Retinal pigment epithelial cell (primary cell): ENCODE measurements at regions not wholly inside any gene's neighbourhood (a gene's known extent, or its start where the extent isn't known, plus 50 kb on each side); places are given as distances from the start of the nearest gene placed in this dataset.
"Not testable (repeated sequence)": the region's sequence is repeated elsewhere in the genome, so short reads cannot be mapped to it uniquely, and the experiment has no call there.

ENCODE experiments used
- DNase-seq: peaks from one replicate; pipeline ENCODE4 v3.0.0-alpha.2; 2010; ENCODE audit warnings: low read depth
- H3K4me3 ChIP-seq: 2 replicates; pipeline ENCODE4 v1.5.1; 2011; ENCODE audit warnings: mild to moderate bottlenecking, low read length, control low read depth, moderate library complexity
- TF ChIP-seq, protein P1 (sequence below): conservative IDR thresholded peaks from 2 replicates; pipeline ENCODE4 v1.5.1; 2011; ENCODE audit warnings: low read depth, low read length, control low read depth, inconsistent platforms

DNA sequence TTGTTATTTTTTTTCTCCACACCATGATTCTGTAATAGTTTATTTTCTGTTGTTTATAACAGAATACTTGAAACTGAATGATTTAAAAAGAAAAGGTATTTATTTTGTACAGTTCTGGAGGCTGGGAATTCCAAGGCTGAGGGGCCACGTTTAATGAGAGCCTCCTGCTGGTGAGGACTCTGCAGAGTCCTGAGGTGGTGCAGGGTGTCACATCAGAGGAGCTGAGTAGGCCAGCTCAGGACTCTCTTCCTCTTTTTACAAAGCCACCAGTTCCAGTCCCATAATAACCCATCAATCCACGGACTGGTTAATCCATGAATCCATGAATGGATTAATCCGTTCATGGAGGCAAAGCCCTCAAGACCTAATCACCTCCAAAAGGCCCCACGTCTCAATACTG, 71.6 kb downstream of the TFAP2A start:
- DNase-seq, result no peak
- H3K4me3 ChIP-seq, result no peak overlapping the region
- TF ChIP-seq, protein P1, sequence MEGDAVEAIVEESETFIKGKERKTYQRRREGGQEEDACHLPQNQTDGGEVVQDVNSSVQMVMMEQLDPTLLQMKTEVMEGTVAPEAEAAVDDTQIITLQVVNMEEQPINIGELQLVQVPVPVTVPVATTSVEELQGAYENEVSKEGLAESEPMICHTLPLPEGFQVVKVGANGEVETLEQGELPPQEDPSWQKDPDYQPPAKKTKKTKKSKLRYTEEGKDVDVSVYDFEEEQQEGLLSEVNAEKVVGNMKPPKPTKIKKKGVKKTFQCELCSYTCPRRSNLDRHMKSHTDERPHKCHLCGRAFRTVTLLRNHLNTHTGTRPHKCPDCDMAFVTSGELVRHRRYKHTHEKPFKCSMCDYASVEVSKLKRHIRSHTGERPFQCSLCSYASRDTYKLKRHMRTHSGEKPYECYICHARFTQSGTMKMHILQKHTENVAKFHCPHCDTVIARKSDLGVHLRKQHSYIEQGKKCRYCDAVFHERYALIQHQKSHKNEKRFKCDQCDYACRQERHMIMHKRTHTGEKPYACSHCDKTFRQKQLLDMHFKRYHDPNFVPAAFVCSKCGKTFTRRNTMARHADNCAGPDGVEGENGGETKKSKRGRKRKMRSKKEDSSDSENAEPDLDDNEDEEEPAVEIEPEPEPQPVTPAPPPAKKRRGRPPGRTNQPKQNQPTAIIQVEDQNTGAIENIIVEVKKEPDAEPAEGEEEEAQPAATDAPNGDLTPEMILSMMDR, result peak; percentile 15

DNA sequence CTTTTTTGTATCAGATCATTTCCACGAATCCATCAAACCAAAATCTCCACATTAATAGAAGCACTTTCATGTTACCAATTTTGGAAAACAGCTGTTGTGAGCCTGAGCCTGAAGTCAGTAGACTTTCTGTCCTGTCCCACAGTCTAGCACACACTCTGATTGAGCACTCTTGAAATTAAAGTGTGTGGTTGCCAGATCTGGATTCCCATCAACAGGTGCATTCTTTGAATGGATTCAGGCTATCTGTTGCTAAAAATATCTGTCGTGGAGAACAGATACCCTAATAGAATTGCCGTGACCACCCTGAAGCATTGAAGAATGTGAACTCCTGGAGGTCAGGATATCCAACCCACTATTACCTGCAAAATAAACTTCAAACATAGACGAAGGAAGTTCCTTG, 73.3 kb downstream of the TFAP2A start:
- TF ChIP-seq, protein P1, result no peak
- DNase-seq, result no peak
- H3K4me3 ChIP-seq, result no peak overlapping the region

DNA sequence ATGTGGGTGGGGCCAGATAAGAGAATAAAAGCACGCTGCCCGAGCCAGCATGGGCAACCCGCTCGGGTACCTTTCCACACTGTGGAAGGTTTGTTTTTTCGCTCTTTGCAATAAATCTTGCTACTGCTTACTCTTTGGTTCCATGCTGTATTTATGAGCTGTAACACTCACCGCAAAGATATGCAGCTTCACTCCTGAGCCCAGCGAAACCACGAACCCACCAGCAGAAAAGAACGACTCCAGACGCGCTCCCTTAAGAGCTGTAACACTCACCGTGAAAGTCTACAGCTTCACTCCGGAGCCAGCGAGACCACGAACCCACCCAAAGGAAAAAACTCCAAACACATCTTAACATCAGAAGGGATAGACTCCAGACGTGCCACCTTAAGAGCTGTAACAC, 76.7 kb downstream of the TFAP2A start:
- H3K4me3 ChIP-seq, result no peak overlapping the region
- DNase-seq, result no peak
- TF ChIP-seq, protein P1, result no peak

DNA sequence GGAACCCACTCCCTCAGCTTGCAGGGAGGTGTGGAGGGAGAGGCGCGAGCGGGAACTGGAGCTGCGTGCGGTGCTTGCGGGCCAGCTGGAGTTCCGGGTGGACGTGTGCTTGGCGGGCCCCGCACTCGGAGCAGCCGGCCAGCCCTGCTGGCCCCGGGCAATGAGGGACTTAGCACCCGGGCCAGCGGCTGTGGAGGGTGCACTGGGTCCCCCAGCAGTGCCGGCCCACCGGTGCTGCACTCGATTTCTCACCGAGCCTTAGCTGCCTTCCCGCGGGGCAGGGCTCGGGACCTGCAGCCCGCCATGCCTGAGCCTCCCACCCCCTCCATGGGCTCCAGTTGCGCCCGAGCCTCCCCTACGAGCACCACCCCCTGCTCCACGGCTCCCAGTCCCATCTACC, 77.5 kb downstream of the TFAP2A start:
- H3K4me3 ChIP-seq, DNase-seq: not testable (repeated sequence)

DNA sequence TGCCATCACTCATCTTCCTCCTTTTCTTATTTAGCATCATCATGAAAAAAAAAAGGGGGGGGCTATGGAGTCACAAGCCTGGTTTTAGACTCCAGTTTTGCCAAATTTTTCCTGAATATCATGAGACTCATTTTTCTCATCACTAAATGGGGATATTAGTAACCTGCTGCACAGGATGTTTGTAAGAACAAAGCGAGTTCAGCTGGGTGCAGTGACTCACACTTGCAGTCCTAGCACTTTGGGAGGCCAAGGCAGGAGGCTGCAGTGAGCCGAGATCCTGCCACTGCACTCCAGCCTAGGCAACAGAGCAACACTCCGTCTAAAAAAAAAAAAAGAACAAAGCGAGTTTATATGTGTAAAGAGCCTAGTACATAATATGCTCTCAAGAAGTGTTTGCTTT, 82.8 kb downstream of the TFAP2A start:
- no peak for DNase-seq
- H3K4me3 ChIP-seq, result no peak overlapping the region
- TF ChIP-seq, protein P1, result no peak

DNA sequence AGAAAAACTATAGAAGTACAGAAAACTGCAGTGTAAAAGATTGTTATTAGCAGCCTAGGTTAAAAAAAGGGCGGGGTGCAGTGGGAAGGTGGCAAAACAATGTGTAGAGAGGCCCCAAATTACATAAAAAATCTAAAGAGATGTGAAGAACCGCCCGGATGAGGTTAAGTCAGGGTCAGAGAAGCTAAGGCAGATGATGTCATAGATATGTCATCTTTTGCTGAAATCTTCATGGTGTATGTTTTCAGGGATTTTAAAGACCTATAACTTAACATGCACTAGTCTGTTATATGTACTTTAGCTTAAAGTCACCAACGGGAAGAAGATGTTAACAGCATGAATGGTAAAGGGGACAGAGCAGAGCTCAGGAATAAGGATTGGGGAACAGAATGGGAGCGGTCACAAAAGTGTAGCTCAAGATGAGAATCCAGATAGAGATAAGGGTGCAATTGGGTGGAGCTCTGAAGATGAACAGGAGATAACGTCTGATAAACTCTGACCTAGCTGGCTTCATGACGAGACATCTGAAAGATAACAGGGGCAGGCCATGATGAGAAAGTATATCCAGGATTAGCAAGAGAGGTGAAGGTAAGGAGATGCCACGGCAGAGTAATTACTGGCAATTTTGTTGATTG, 83.4 kb downstream of the TFAP2A start:
- DNase-seq, result no peak
- TF ChIP-seq, protein P1, result no peak
- H3K4me3 ChIP-seq, result no peak overlapping the region

DNA sequence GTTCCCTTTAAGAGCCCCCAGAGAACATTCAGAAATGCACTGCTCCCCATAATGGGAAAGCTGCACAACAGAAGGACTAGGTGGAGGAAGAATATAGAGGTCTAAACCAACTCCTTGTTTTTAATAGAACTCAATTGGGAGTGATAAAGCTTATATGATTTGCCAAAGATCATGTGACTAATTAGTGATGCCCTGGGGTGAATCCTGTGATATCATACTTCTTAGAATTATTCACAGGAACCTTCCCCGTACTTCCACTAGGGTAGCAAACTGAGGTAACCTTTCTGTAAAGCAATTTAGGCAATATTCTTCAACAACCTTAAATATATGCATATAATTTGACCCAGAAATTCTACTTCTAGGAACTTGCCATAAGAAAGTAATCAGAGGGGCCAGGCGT, 84.4 kb downstream of the TFAP2A start:
- DNase-seq, result no peak
- no peak overlapping the region for H3K4me3 ChIP-seq
- TF ChIP-seq, protein P1, result no peak
